ENCODE measurements at regions not wholly inside any gene's neighbourhood (a gene's known extent, or its start where the extent isn't known, plus 50 kb on each side); places are given as distances from the start of the nearest gene placed in this dataset.

- H3K4me3 ChIP-seq: no peak overlapping the region
- no peaks in the 10 kb centered on the region for H3K27me3 ChIP-seq
- no peak overlapping the region for H3K27ac ChIP-seq
- no peak for DNase-seq (ENCODE audit: low spot score)
- H3K4me1 ChIP-seq: no peaks in the 10 kb centered on the region
- no peaks in the 10 kb centered on the region for H3K36me3 ChIP-seq
- no peak for TF ChIP-seq CTCF (IDR thresholded peaks at IDR 0.05)
- H3K9me3 ChIP-seq: no peaks in the 10 kb centered on the region
These were observed 291.0 kb downstream of the SNAPC1 start for GRCh38 chr14:62053188-62053587.

GRCh38 chr14:62056789-62057188, 294.6 kb downstream of the SNAPC1 start:
- no peaks in the 10 kb centered on the region for H3K9me3 ChIP-seq

GRCh38 chr14:62062645-62063044, 300.4 kb downstream of the SNAPC1 start:
- Histone ChIP-seq H3K4me1 (no peaks in the 10 kb centered on the region), H3K9me3 (no peaks in the 10 kb centered on the region), H3K27me3 (no peaks in the 10 kb centered on the region), H3K27ac (no peak overlapping the region), H3K4me3 (no peak overlapping the region), H3K36me3 (no peaks in the 10 kb centered on the region)
- no peak for TF ChIP-seq CTCF (IDR thresholded peaks at IDR 0.05)
- DNase-seq (ENCODE audit: low spot score): no peak

More at GRCh38 chr14:62056789-62057188, 294.6 kb downstream of the SNAPC1 start:
- H3K4me1 ChIP-seq: no peaks in the 10 kb centered on the region
- no peak for TF ChIP-seq CTCF (IDR thresholded peaks at IDR 0.05)
- no peak for DNase-seq (ENCODE audit: low spot score)
- no peaks in the 10 kb centered on the region for H3K27me3 ChIP-seq
- H3K36me3 ChIP-seq: no peaks in the 10 kb centered on the region
- H3K4me3 ChIP-seq: no peak overlapping the region
- no peak overlapping the region for H3K27ac ChIP-seq

GRCh38 chr14:62064751-62065323, 302.6 kb downstream of the SNAPC1 start:
- DNase-seq (ENCODE audit: low spot score): no peak
- no peak overlapping the region for H3K4me3 ChIP-seq
- no peaks in the 10 kb centered on the region for H3K9me3 ChIP-seq
- no peaks in the 10 kb centered on the region for H3K27me3 ChIP-seq
- no peak for TF ChIP-seq CTCF (IDR thresholded peaks at IDR 0.05)
- no peaks in the 10 kb centered on the region for H3K36me3 ChIP-seq
- H3K27ac ChIP-seq: no peak overlapping the region
- no peaks in the 10 kb centered on the region for H3K4me1 ChIP-seq

- no peaks in the 10 kb centered on the region for H3K9me3 ChIP-seq
- H3K36me3 ChIP-seq: no peaks in the 10 kb centered on the region
- H3K4me1 ChIP-seq: no peaks in the 10 kb centered on the region
- H3K27me3 ChIP-seq: no peaks in the 10 kb centered on the region
- no peak for DNase-seq (ENCODE audit: low spot score)
- no peak overlapping the region for H3K4me3 ChIP-seq
- H3K27ac ChIP-seq: no peak overlapping the region
- TF ChIP-seq CTCF (IDR thresholded peaks at IDR 0.05): no peak
These were observed 304.1 kb downstream of the SNAPC1 start for GRCh38 chr14:62066304-62066703.

DNA sequence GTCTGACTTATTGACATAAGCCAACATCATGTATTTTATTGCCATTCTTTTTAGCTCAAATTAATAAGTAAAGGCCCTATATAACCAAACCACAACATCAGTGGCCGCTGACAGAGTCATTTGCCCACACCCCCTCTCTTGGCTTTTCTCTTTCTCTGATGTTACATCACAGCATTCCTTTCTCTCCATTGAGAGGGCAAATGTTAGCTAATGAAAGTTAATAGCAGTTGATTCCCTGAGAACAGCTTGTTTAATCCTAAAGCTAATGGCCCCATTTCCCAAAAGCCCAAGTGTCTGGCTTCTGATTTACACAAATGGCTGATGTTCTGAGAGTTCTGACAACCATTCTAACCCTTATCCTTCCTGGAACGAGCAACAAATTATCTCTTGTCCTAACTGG, 308.8 kb downstream of the SNAPC1 start:
- Histone ChIP-seq H3K9me3 (no peaks in the 10 kb centered on the region), H3K27ac (no peak overlapping the region), H3K36me3 (no peaks in the 10 kb centered on the region), H3K4me3 (no peak overlapping the region), H3K4me1 (no peaks in the 10 kb centered on the region), H3K27me3 (no peaks in the 10 kb centered on the region)
- DNase-seq (ENCODE audit: low spot score): no peak
- TF ChIP-seq CTCF (IDR thresholded peaks at IDR 0.05): no peak
